Kidney epithelial cell (primary cell): ENCODE measurements at regions not wholly inside any gene's neighbourhood (a gene's known extent, or its start where the extent isn't known, plus 50 kb on each side); places are given as distances from the start of the nearest gene placed in this dataset.
"Not testable (repeated sequence)": the region's sequence is repeated elsewhere in the genome, so short reads cannot be mapped to it uniquely, and the experiment has no call there.

Experiments
- DNase-seq: peaks from one replicate; pipeline ENCODE4 v3.0.0-alpha.2; 2010; ENCODE audit warnings: low read depth
- H3K27me3 ChIP-seq: 2 replicates; pipeline ENCODE4 v1.6.0; 2011; ENCODE audit warnings: low read length; ENCODE audit not compliant: control insufficient read depth, insufficient read depth
- H3K36me3 ChIP-seq: 2 replicates; pipeline ENCODE4 v1.5.1; 2011; ENCODE audit warnings: low read length; ENCODE audit not compliant: control insufficient read depth, insufficient read depth
- H3K4me3 ChIP-seq: 2 replicates; pipeline ENCODE4 v1.5.1; 2011; ENCODE audit warnings: low read depth, mild to moderate bottlenecking, control low read depth, low read length
- CTCF ChIP-seq: IDR thresholded peaks from 2 replicates; pipeline ENCODE4 v1.5.1; 2011; ENCODE audit warnings: mild to moderate bottlenecking, moderate library complexity, low read length, control low read depth, inconsistent platforms; ENCODE audit not compliant: insufficient read depth, poor library complexity, severe bottlenecking

GRCh38 chr12:59298296-59298695 lies 297.5 kb upstream of the SLC16A7 start:
- DNase-seq: no peak
- Histone ChIP-seq H3K36me3 (no peaks in the 10 kb centered on the region), H3K27me3 (no peaks in the 10 kb centered on the region), H3K4me3 (no peak overlapping the region)
- no peak for TF ChIP-seq CTCF

GRCh38 chr12:59294221-59294620 lies 301.6 kb upstream of the SLC16A7 start:
- TF ChIP-seq CTCF: no peak
- H3K4me3 ChIP-seq: no peak overlapping the region
- H3K36me3 ChIP-seq: no peaks in the 10 kb centered on the region
- H3K27me3 ChIP-seq: no peaks in the 10 kb centered on the region
- no peak for DNase-seq

- TF ChIP-seq CTCF: no peak
- no peaks in the 10 kb centered on the region for H3K27me3 ChIP-seq
- H3K4me3 ChIP-seq: no peak overlapping the region
- no peaks in the 10 kb centered on the region for H3K36me3 ChIP-seq
- no peak for DNase-seq
Observed at GRCh38 chr12:59282999-59283398, 312.8 kb upstream of the SLC16A7 start.

- H3K4me3 ChIP-seq, H3K27me3 ChIP-seq, H3K36me3 ChIP-seq, DNase-seq: not testable (repeated sequence)
Observed at GRCh38 chr12:59273561-59273960, 322.3 kb upstream of the SLC16A7 start.

GRCh38 chr12:59268295-59268809 lies 327.5 kb upstream of the SLC16A7 start:
- H3K36me3 ChIP-seq: no peaks in the 10 kb centered on the region
- DNase-seq: no peak
- no peak for TF ChIP-seq CTCF
- no peaks in the 10 kb centered on the region for H3K27me3 ChIP-seq
- no peak overlapping the region for H3K4me3 ChIP-seq

- TF ChIP-seq CTCF: no peak
- Histone ChIP-seq H3K36me3 (no peaks in the 10 kb centered on the region), H3K4me3 (no peak overlapping the region), H3K27me3 (no peaks in the 10 kb centered on the region)
- DNase-seq: no peak
Observed at GRCh38 chr12:59260202-59260601, 335.6 kb upstream of the SLC16A7 start.

GRCh38 chr12:59252731-59253130 lies 332.4 kb upstream of the LRIG3 start:
- DNase-seq: no peak
- TF ChIP-seq CTCF: no peak
- Histone ChIP-seq H3K27me3 (no peaks in the 10 kb centered on the region), H3K4me3 (no peak overlapping the region), H3K36me3 (no peaks in the 10 kb centered on the region)
